Kidney (tissue), 13 donors: ENCODE measurements at regions not wholly inside any gene's neighbourhood (a gene's known extent, or its start where the extent isn't known, plus 50 kb on each side); places are given as distances from the start of the nearest gene placed in this dataset.

Experiments
- DNase-seq, 5 donors: peaks; one replicate each; pipeline ENCODE4 v3.0.0-alpha.2; 2013 to 2020
- FAIRE-seq: peaks from 2 replicates; lab custom pipeline; 2012; peaks lifted over from hg19 to GRCh38; lab: Jason Lieb, UNC
- H3K27ac ChIP-seq, 2 donors: one replicate each; pipeline ENCODE4 v1.7.0; 2013; ENCODE audit warnings: low read depth in 2 of 2, low read length in 2 of 2, inconsistent platforms in 1 of 2
- H3K27me3 ChIP-seq: one replicate; pipeline ENCODE4 v1.7.1; 2013; ENCODE audit warnings: low read length, inconsistent platforms; ENCODE audit not compliant: control insufficient read depth, insufficient read depth
- H3K36me3 ChIP-seq, 3 donors: one replicate each; pipeline versions ENCODE4 v1.7.0 to v1.7.1; 2013; ENCODE audit warnings: low read length in 3 of 3, control low read depth in 1 of 3, inconsistent platforms in 1 of 3; ENCODE audit not compliant: insufficient read depth in 3 of 3, control insufficient read depth in 2 of 3
- H3K4me1 ChIP-seq, 3 donors: one replicate each; pipeline versions ENCODE4 v1.7.0 to v1.7.1; 2013; ENCODE audit warnings: low read length in 3 of 3, inconsistent platforms in 1 of 3, low read depth in 1 of 3; ENCODE audit not compliant: control insufficient read depth in 2 of 3, insufficient read depth in 2 of 3
- H3K4me3 ChIP-seq, 3 donors: one replicate each; pipeline versions ENCODE4 v1.7.0 to v1.8.1; 2013; ENCODE audit warnings: low read length in 3 of 3, control low read depth in 1 of 3, inconsistent platforms in 1 of 3
- H3K9ac ChIP-seq, 3 donors: one replicate each; pipeline versions ENCODE4 v1.7.0 to v1.7.1; 2013; ENCODE audit warnings: low read length in 3 of 3, control low read depth in 1 of 3, inconsistent platforms in 1 of 3
- H3K9me3 ChIP-seq, 3 donors: one replicate each; pipeline versions ENCODE4 v1.7.0 to v1.7.1; 2013; ENCODE audit warnings: low read length in 3 of 3, control low read depth in 1 of 3, inconsistent platforms in 1 of 3; ENCODE audit not compliant: control insufficient read depth in 2 of 3, insufficient read depth in 1 of 3
- intact Hi-C: fragments of 100-400 bp; cut with DNase I; formaldehyde crosslinking; loops from one replicate; pipeline ENCODE4 v1.11.1; 2022
- TF ChIP-seq, protein P1 (sequence below): IDR thresholded peaks from 3 replicates; pipeline ENCODE4 v1.5.1; 2012; ENCODE audit warnings: mild to moderate bottlenecking, moderate library complexity, borderline replicate concordance; ENCODE audit not compliant: insufficient read depth; ENCODE audit errors: extremely low read depth
- donor health status: control.
- donor health status: control.
- donor health status: control.
- donor health status: control.
- donor health status: control.
- donor health status: DM: yes; HTN: yes; CAD: no.
- donor health status: Normal renal cell carcinoma (clear cell type).

- no peak overlapping the region for H3K4me3 ChIP-seq
- no peaks in the 10 kb centered on the region for H3K9me3 ChIP-seq
- peaks cover 10% of the 10 kb centered on the region for H3K27me3 ChIP-seq
- DNase-seq = no peak
- no peaks in the 10 kb centered on the region for H3K4me1 ChIP-seq
- H3K36me3 ChIP-seq = no peaks in the 10 kb centered on the region
- TF ChIP-seq, protein P1, sequence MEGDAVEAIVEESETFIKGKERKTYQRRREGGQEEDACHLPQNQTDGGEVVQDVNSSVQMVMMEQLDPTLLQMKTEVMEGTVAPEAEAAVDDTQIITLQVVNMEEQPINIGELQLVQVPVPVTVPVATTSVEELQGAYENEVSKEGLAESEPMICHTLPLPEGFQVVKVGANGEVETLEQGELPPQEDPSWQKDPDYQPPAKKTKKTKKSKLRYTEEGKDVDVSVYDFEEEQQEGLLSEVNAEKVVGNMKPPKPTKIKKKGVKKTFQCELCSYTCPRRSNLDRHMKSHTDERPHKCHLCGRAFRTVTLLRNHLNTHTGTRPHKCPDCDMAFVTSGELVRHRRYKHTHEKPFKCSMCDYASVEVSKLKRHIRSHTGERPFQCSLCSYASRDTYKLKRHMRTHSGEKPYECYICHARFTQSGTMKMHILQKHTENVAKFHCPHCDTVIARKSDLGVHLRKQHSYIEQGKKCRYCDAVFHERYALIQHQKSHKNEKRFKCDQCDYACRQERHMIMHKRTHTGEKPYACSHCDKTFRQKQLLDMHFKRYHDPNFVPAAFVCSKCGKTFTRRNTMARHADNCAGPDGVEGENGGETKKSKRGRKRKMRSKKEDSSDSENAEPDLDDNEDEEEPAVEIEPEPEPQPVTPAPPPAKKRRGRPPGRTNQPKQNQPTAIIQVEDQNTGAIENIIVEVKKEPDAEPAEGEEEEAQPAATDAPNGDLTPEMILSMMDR = no peak
- intact Hi-C loops = no loop called here
- no peak overlapping the region for H3K27ac ChIP-seq
- no peak overlapping the region for H3K9ac ChIP-seq
- no peak for FAIRE-seq
Measured at GRCh38 chr5:175773534-175774070, 97.8 kb upstream of the CPLX2 start.

- Histone ChIP-seq H3K4me1 (no peaks in the 10 kb centered on the region), H3K27ac (no peak overlapping the region), H3K9ac (no peak overlapping the region), H3K9me3 (no peaks in the 10 kb centered on the region), H3K36me3 (no peaks in the 10 kb centered on the region), H3K27me3 (peaks cover 10% of the 10 kb centered on the region), H3K4me3 (no peak overlapping the region)
- FAIRE-seq (no peak), DNase-seq (no peak)
- intact Hi-C loops = no loop called here
- TF ChIP-seq, protein P1 = no peak
Measured at GRCh38 chr5:175775416-175775815, 96.0 kb upstream of the CPLX2 start.

DNA sequence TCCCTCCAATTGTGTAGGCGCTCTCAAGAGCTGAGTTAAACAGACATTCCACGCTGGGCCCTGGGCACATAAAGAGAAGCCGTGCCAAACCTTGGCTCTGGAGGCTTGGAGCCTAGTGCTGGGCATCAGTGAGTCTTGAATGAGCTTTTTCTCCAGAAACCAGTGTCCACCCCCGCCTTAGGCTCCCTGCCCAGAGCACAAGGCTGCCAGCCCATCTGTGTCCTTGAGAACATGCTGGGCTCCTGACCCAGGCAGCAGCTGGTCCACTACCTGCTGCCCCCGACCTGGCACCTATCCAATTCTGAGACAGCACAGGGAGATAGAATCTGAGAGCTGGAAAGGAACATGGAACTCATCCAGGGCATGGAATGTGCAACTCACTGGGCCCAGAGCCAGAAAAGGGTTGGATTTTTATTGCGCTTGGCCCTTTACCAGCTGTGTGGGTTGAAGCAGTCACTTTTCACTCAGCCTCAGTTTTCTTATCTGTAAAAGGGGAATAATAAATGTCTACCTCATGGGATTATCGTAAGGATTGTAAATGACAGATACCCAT, 92.4 kb upstream of the CPLX2 start:
- TF ChIP-seq, protein P1 = no peak

DNA sequence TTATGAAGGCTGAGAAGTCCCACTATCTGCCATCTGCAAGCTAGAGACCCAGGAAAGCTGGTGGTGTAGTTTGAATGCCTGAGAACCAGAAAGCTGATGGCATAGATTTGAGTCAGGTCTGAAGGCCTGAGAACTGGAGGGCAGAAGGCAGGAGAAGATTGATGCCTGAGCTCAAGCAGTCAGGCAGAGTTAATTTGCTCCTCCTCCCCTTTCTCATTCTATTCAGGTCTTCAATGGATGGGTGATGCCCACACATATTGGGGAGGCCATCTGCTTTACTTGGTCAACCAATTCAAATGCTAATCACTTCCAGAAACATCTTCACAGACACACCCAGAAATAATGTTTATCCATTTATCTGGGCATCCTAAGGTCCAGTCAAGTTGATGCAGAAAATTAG, 87.6 kb upstream of the CPLX2 start:
- intact Hi-C loops = no loop called here
- no peaks in the 10 kb centered on the region for H3K4me1 ChIP-seq
- H3K4me3 ChIP-seq = no peak overlapping the region
- no peak overlapping the region for H3K9ac ChIP-seq
- FAIRE-seq = no peak
- no peaks in the 10 kb centered on the region for H3K27me3 ChIP-seq
- no peaks in the 10 kb centered on the region for H3K36me3 ChIP-seq
- no peaks in the 10 kb centered on the region for H3K9me3 ChIP-seq
- H3K27ac ChIP-seq = no peak overlapping the region
- DNase-seq = no peak
- TF ChIP-seq, protein P1 = no peak

More for the DNA sequence above, 92.4 kb upstream of the CPLX2 start:
- no peak overlapping the region for H3K9ac ChIP-seq
- intact Hi-C loops = no loop called here
- DNase-seq (no peak), FAIRE-seq (no peak)
- H3K4me1 ChIP-seq = no peaks in the 10 kb centered on the region
- H3K27me3 ChIP-seq = no peaks in the 10 kb centered on the region
- no peak overlapping the region for H3K4me3 ChIP-seq
- H3K36me3 ChIP-seq = no peaks in the 10 kb centered on the region
- no peaks in the 10 kb centered on the region for H3K9me3 ChIP-seq
- H3K27ac ChIP-seq = no peak overlapping the region
